ENCODE measurements at regions not wholly inside any gene's neighbourhood (a gene's known extent, or its start where the extent isn't known, plus 50 kb on each side); places are given as distances from the start of the nearest gene placed in this dataset.

DNA sequence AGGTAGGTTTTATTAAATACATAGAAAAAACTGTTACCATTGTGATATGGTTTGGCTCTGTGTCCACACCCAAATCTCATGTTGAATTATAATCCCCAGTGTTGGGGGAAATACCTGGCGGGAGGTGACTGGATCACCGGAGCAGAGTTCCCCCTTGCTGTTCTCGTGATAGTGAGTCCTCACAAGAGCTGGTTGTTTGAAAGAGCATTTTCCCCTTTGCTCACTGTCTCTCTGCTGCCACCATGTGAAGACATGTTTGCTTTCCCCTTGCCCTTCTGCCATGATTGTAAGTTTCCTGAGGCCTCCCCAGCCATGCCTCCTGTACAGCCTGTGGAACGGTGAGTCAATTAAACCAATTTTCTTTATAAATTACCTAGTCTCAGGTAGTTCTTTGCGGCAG lies 352.7 kb upstream of the SLC39A10 start:
- peak; percentile 45 for TF ChIP-seq CTCF (IDR thresholded peaks at IDR 0.05)
- no peak for TF ChIP-seq ZFX (IDR thresholded peaks at IDR 0.05; ENCODE audit: borderline replicate concordance)

All from 22Rv1 (cell line).